GM21528 (cell line): ENCODE measurements at regions not wholly inside any gene's neighbourhood (a gene's known extent, or its start where the extent isn't known, plus 50 kb on each side); places are given as distances from the start of the nearest gene placed in this dataset.
"Not testable (repeated sequence)": the region's sequence is repeated elsewhere in the genome, so short reads cannot be mapped to it uniquely, and the experiment has no call there.

Experiments
- ATAC-seq: cut with Tn5 transposase; IDR thresholded peaks from one replicate; pipeline ENCODE4 v1.9.1; 2021; ENCODE audit warnings: mild to moderate bottlenecking, moderate library complexity; ENCODE audit not compliant: unreplicated experiment, low FRiP score

DNA sequence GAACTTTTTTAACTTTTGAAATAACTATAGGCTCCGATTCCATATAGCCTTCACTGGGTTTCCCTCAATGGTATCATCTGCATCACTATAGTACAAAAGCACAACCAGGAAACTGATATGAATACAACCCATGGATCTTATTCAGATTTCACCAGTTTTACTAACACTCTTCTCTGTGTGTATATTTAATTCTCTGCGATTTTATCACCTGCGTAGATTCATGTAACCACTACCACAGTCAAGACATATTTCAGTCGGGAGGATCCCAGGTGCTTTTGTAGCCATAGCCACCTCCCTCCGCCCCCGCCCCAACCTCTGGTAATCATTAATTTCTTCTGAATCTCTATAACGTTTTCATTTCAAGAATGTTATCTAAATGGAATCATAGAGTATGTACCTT is 82.8 kb upstream of the C7orf33 start:
- ATAC-seq = no peak

GRCh38 chr7:148514236-148514635 is 76.3 kb upstream of the C7orf33 start:
- no peak for ATAC-seq

- no peak for ATAC-seq
Observed at GRCh38 chr7:148515237-148515636, 75.3 kb upstream of the C7orf33 start.

GRCh38 chr7:148515728-148516695 is 74.6 kb upstream of the C7orf33 start:
- no peak for ATAC-seq

DNA sequence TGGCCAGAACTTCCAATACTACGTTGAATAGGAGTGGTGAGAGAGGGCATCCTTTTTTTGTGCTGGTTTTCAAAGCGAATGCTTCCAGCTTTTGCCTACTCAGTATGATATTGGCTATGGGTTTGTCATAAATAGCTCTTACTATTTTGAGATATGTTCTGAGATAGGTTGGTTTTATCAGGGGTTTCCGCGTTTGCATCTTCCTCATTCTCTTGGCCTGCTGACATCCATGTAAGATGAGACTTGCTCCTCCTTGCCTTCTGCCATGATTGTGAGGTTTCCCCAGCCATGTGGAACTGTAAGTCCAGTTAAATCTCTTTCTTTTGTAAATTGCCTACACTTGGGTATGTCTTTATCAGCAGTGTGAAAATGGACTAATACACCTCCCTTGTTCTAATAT is 71.2 kb upstream of the C7orf33 start:
- not testable (repeated sequence) for ATAC-seq

- no peak for ATAC-seq
Observed at GRCh38 chr7:148521271-148521670, 69.3 kb upstream of the C7orf33 start.

GRCh38 chr7:148523550-148523949 is 67.0 kb upstream of the C7orf33 start:
- ATAC-seq = no peak

DNA sequence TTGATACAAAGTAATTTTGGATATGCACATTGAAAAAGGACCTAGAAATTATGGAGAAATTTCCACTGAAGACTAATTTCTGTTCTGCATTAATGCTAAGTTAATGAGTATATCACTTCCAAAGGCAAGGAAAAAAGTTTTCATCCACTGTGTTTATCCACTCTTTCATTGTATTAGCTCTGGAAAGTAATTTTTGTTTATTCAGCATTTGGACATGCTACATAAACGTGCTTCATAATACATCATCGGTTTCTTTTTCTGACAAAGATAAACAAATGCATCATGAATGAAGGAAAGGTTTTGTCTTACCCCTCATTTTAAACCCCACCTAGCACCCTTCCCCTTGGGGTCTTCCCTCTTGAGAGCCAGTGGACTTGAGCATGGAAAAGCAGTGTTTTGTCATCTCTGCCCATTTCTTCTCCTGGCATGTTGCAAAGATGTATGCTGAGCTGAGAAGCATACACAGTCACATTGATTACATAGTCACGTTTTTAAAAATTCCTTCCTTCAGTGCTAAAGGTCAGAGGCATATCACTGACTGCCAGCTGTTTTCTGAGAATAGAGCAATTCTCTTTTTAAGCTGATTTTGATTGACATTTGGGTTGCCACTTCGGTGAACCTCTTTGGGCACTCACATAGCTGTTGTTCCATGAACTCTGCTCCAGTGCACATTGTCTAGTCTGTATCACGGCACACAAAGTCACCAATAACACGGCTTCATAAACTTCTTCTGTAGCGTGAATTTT is 65.9 kb upstream of the C7orf33 start:
- no peak for ATAC-seq

GRCh38 chr7:148527717-148528168 is 62.8 kb upstream of the C7orf33 start:
- ATAC-seq = peak; percentile 97

- no peak for ATAC-seq
Observed at GRCh38 chr7:148535217-148535616, 55.3 kb upstream of the C7orf33 start.

- ATAC-seq = no peak
Observed at GRCh38 chr7:148537435-148537834, 53.1 kb upstream of the C7orf33 start.

GRCh38 chr7:148540041-148540738 is 50.4 kb upstream of the C7orf33 start:
- no peak for ATAC-seq
